Hepatocyte (in vitro differentiated cells): ENCODE measurements at regions not wholly inside any gene's neighbourhood (a gene's known extent, or its start where the extent isn't known, plus 50 kb on each side); places are given as distances from the start of the nearest gene placed in this dataset.
A peak's percentile ranks its signal among the peaks of the same experiment; 100 is the strongest.

Experiments
- DNase-seq: peaks from one replicate; pipeline ENCODE4 v3.0.0-alpha.2; 2016; ENCODE audit warnings: low spot score
- H2AFZ ChIP-seq: fragments of 200-600 bp; sonication (generic); 2 replicates; pipeline ENCODE4 v1.6.0; 2016; ENCODE audit warnings: antibody characterized with exemption, mild to moderate bottlenecking
- H3K27ac ChIP-seq: fragments of 200-600 bp; sonication (generic); 2 replicates; pipeline ENCODE4 v1.5.1; 2016; ENCODE audit warnings: mild to moderate bottlenecking
- H3K27me3 ChIP-seq: fragments of 200-600 bp; sonication (generic); 2 replicates; pipeline ENCODE4 v1.6.1; 2016
- H3K36me3 ChIP-seq: fragments of 200-600 bp; sonication (generic); replicated peaks from 2 replicates; pipeline ENCODE4 v1.5.1; 2016; ENCODE audit warnings: low read depth; ENCODE audit not compliant: insufficient read depth
- H3K4me1 ChIP-seq: fragments of 200-600 bp; sonication (generic); 2 replicates; pipeline ENCODE4 v1.5.1; 2016; ENCODE audit warnings: mild to moderate bottlenecking, moderate library complexity; ENCODE audit not compliant: insufficient read depth
- H3K4me2 ChIP-seq: fragments of 200-600 bp; sonication (generic); 2 replicates; pipeline ENCODE4 v1.6.0; 2016
- H3K4me3 ChIP-seq: fragments of 200-600 bp; sonication (generic); 2 replicates; pipeline ENCODE4 v1.5.1; 2016; ENCODE audit warnings: mild to moderate bottlenecking
- H3K79me2 ChIP-seq: fragments of 200-600 bp; sonication (generic); 2 replicates; pipeline ENCODE4 v1.6.0; 2017; ENCODE audit warnings: mild to moderate bottlenecking
- H3K9me2 ChIP-seq: fragments of 200-600 bp; sonication (generic); replicated peaks from 2 replicates; pipeline ENCODE4 v1.6.0; 2017; ENCODE audit warnings: mild to moderate bottlenecking; ENCODE audit not compliant: insufficient read depth
- H3K9me3 ChIP-seq: fragments of 200-600 bp; sonication (generic); 2 replicates; pipeline ENCODE4 v1.5.1; 2016; ENCODE audit warnings: low read depth, mild to moderate bottlenecking
- H4K20me1 ChIP-seq: fragments of 200-600 bp; sonication (generic); 2 replicates; pipeline ENCODE4 v1.6.0; 2016; ENCODE audit warnings: mild to moderate bottlenecking; ENCODE audit not compliant: insufficient read depth, poor library complexity, severe bottlenecking
- CTCF ChIP-seq: fragments of 200-600 bp; sonication (generic); IDR thresholded peaks from 2 replicates; pipeline ENCODE4 v1.5.1; 2016; ENCODE audit warnings: antibody characterized with exemption, mild to moderate bottlenecking; ENCODE audit not compliant: poor library complexity
- EZH2 ChIP-seq: fragments of 200-600 bp; sonication (generic); IDR thresholded peaks from 2 replicates; pipeline ENCODE4 v1.6.1; 2016; ENCODE audit warnings: antibody characterized with exemption, mild to moderate bottlenecking, borderline replicate concordance
- EZH2phosphoT487 ChIP-seq: fragments of 200-600 bp; sonication (generic); IDR thresholded peaks from one replicate; pipeline ENCODE4 v1.6.1; 2018; ENCODE audit warnings: antibody characterized with exemption, mild to moderate bottlenecking, low read depth, moderate library complexity; ENCODE audit not compliant: unreplicated experiment, severe bottlenecking
- WGBS: methylation state at CpG from one replicate; pipeline ENCODE4 v1.1.6; 2016; ENCODE audit warnings: low lambda C conversion rate; ENCODE audit errors: missing lambda C conversion rate; 5-methylcytosine and 5-hydroxymethylcytosine counted together

- Histone ChIP-seq H4K20me1 (no peaks in the 10 kb centered on the region), H3K36me3 (no peaks in the 10 kb centered on the region), H3K4me1 (no peaks in the 10 kb centered on the region), H3K27ac (no peak overlapping the region), H3K27me3 (no peaks in the 10 kb centered on the region), H3K4me2 (no peak overlapping the region), H3K9me2 (no peaks in the 10 kb centered on the region), H3K79me2 (no peaks in the 10 kb centered on the region), H3K9me3 (no peaks in the 10 kb centered on the region), H3K4me3 (no peak overlapping the region), H2AFZ (no peak overlapping the region)
- peak; percentile 33 for DNase-seq
- 83% methylated on average over 3 of the region's 3 CpGs for WGBS
- TF ChIP-seq EZH2 = no peak
- no peak for TF ChIP-seq EZH2phosphoT487
- TF ChIP-seq CTCF = peak; percentile 43
Measured at GRCh38 chr2:211093743-211094303, 537.4 kb downstream of the CPS1 start.

GRCh38 chr2:211103989-211104388 is 547.6 kb downstream of the CPS1 start:
- Histone ChIP-seq H3K27ac (no peak overlapping the region), H3K79me2 (no peaks in the 10 kb centered on the region), H3K4me2 (no peak overlapping the region), H2AFZ (no peak overlapping the region), H3K9me2 (no peaks in the 10 kb centered on the region), H3K4me3 (no peak overlapping the region), H3K27me3 (no peaks in the 10 kb centered on the region), H3K4me1 (no peaks in the 10 kb centered on the region), H3K36me3 (no peaks in the 10 kb centered on the region), H4K20me1 (no peaks in the 10 kb centered on the region), H3K9me3 (no peaks in the 10 kb centered on the region)
- DNase-seq = peak; percentile 10
- WGBS = 49% methylated on average over 4 of the region's 4 CpGs
- TF ChIP-seq EZH2phosphoT487 = no peak
- TF ChIP-seq EZH2 = no peak
- TF ChIP-seq CTCF = no peak

- TF ChIP-seq EZH2 (no peak), CTCF (no peak), EZH2phosphoT487 (no peak)
- H3K27ac ChIP-seq = no peak overlapping the region
- H3K79me2 ChIP-seq = no peaks in the 10 kb centered on the region
- H2AFZ ChIP-seq = no peak overlapping the region
- 72% methylated on average over 3 of the region's 3 CpGs for whole genome bisulfite sequencing
- H3K27me3 ChIP-seq = no peaks in the 10 kb centered on the region
- DNase-seq = no peak
- no peak overlapping the region for H3K4me2 ChIP-seq
- H3K4me1 ChIP-seq = no peaks in the 10 kb centered on the region
- H3K9me3 ChIP-seq = no peaks in the 10 kb centered on the region
- no peaks in the 10 kb centered on the region for H3K36me3 ChIP-seq
- no peaks in the 10 kb centered on the region for H3K9me2 ChIP-seq
- H3K4me3 ChIP-seq = no peak overlapping the region
- no peaks in the 10 kb centered on the region for H4K20me1 ChIP-seq
Measured at GRCh38 chr2:211113334-211114175, 557.2 kb downstream of the CPS1 start.
